ENCODE measurements at regions not wholly inside any gene's neighbourhood (a gene's known extent, or its start where the extent isn't known, plus 50 kb on each side); places are given as distances from the start of the nearest gene placed in this dataset.

DNA sequence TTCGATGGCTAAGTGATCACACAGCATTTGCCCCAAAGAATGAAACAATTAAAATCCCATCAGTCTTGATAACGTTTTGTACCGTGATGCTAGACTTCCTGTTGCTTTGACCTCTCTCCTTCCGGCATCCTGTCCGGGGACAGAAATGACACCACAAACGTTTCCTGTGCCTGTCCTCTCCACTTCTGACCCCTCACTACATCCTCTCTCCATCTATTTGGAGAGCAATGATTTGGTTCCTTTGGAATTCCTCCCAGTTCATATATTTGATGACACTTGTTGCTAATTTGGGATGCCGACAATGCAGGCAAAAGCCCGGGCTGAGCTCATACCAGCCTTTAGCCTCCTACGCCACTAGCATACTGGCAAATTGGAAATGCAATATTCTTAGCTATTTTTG is 151.2 kb upstream of the CCDC68 start:
- DNase-seq, result no peak
- Mint-ChIP-seq H3K4me1 (no peaks in the 10 kb centered on the region), H3K4me3 (no peak overlapping the region), H3K9me3 (no peaks in the 10 kb centered on the region), H3K27me3 (no peaks in the 10 kb centered on the region), H3K27ac (no peak overlapping the region), H3K36me3 (ENCODE audit: low read depth) (no peaks in the 10 kb centered on the region)
- ATAC-seq, result no peak

- no peaks in the 10 kb centered on the region for H3K27me3 Mint-ChIP-seq
- H3K27ac Mint-ChIP-seq, result no peak overlapping the region
- DNase-seq, result no peak
- H3K4me3 Mint-ChIP-seq, result no peak overlapping the region
- no peaks in the 10 kb centered on the region for H3K9me3 Mint-ChIP-seq
- no peaks in the 10 kb centered on the region for H3K36me3 Mint-ChIP-seq (ENCODE audit: low read depth)
- ATAC-seq, result no peak
- H3K4me1 Mint-ChIP-seq, result no peaks in the 10 kb centered on the region
These were observed 150.7 kb upstream of the CCDC68 start for GRCh38 chr18:55109818-55110414.

- Mint-ChIP-seq H3K27me3 (no peaks in the 10 kb centered on the region), H3K4me3 (no peak overlapping the region), H3K27ac (no peak overlapping the region), H3K4me1 (no peaks in the 10 kb centered on the region), H3K36me3 (ENCODE audit: low read depth) (peaks cover 2% of the 10 kb centered on the region), H3K9me3 (peaks cover 6% of the 10 kb centered on the region)
- DNase-seq (no peak), ATAC-seq (no peak)
These were observed 147.6 kb upstream of the CCDC68 start for GRCh38 chr18:55106906-55107305.

- ATAC-seq (no peak), DNase-seq (no peak)
- no peaks in the 10 kb centered on the region for H3K27me3 Mint-ChIP-seq
- H3K4me3 Mint-ChIP-seq, result no peak overlapping the region
- H3K27ac Mint-ChIP-seq, result no peak overlapping the region
- peaks cover 6% of the 10 kb centered on the region for H3K9me3 Mint-ChIP-seq
- H3K36me3 Mint-ChIP-seq (ENCODE audit: low read depth), result peaks cover 2% of the 10 kb centered on the region
- no peaks in the 10 kb centered on the region for H3K4me1 Mint-ChIP-seq
These were observed 147.2 kb upstream of the CCDC68 start for GRCh38 chr18:55106466-55106865.

GRCh38 chr18:55105873-55106272 is 146.6 kb upstream of the CCDC68 start:
- DNase-seq, result no peak
- peaks cover 6% of the 10 kb centered on the region for H3K9me3 Mint-ChIP-seq
- H3K36me3 Mint-ChIP-seq (ENCODE audit: low read depth), result peaks cover 2% of the 10 kb centered on the region
- ATAC-seq, result no peak
- H3K4me3 Mint-ChIP-seq, result no peak overlapping the region
- no peaks in the 10 kb centered on the region for H3K27me3 Mint-ChIP-seq
- no peaks in the 10 kb centered on the region for H3K4me1 Mint-ChIP-seq
- H3K27ac Mint-ChIP-seq, result no peak overlapping the region

DNA sequence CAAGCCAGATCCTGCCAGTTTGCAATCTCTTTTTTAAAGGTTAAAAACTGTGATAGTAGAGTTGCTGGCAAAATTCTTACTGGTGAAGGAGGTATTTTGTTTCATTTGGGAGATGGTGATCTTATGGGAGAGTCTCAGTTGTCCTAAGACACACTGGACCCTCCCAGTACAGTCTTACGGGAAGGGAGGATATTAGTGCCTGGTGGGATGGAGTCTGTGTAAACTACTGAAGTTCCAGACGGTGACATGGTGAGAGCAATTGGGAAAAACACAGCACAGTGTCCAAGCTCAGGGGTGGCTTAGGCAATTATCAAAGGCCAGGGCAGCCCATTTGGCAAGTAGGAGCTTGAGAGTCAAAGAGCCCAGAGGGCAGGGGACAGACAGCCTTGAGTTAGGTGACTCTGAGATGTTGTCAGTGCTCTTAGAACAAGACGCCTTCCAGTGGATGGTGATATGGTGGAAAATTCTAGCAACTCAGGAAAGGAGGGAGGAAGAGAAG is 143.7 kb upstream of the CCDC68 start:
- ATAC-seq (no peak), DNase-seq (no peak)
- Mint-ChIP-seq H3K27me3 (no peaks in the 10 kb centered on the region), H3K4me1 (no peaks in the 10 kb centered on the region), H3K27ac (no peak overlapping the region), H3K36me3 (ENCODE audit: low read depth) (peaks cover 2% of the 10 kb centered on the region), H3K4me3 (no peak overlapping the region), H3K9me3 (peaks cover 6% of the 10 kb centered on the region)

DNA sequence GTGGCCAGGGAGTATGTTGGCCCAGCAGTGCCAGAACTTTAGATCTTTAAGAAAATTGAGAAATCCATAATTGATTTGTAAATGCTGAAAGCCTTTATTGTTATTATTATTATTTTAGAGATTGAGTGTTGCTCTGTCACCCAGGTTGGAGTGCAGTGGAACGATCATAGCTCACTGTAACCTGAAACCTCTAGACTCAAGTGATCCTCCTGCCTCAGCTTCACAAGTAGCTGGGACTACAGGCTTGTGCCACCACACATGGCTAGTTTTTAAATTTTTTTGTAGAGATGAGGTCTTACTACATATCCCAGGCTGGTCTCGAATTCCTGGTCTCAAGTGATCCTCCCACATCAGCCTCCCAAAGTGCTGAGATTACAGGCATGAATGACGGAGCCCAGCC is 143.2 kb upstream of the CCDC68 start:
- peaks cover 6% of the 10 kb centered on the region for H3K9me3 Mint-ChIP-seq
- H3K27me3 Mint-ChIP-seq, result no peaks in the 10 kb centered on the region
- no peak for DNase-seq
- H3K4me1 Mint-ChIP-seq, result no peaks in the 10 kb centered on the region
- H3K4me3 Mint-ChIP-seq, result no peak overlapping the region
- no peak overlapping the region for H3K27ac Mint-ChIP-seq
- no peak for ATAC-seq
- H3K36me3 Mint-ChIP-seq (ENCODE audit: low read depth), result peaks cover 2% of the 10 kb centered on the region

DNA sequence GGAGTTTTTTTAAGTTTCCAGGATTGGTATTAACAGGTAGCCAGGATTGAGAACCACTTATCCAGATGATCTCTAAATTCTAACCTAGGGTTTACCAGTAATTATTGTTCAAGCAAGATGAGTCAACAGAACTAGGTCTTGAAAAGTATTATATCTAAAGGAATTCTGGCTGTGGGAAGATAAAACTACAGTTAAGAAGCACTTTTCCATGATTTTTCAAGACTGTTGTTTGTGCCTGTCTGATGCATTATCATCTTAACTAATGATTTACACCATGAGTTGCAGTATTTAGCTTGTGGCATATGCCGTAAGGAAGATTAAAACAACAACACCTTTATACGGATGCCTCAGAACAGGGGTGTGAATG is 142.2 kb upstream of the CCDC68 start:
- Mint-ChIP-seq H3K27ac (no peak overlapping the region), H3K9me3 (peaks cover 6% of the 10 kb centered on the region), H3K4me3 (no peak overlapping the region), H3K36me3 (ENCODE audit: low read depth) (peaks cover 2% of the 10 kb centered on the region), H3K27me3 (no peaks in the 10 kb centered on the region), H3K4me1 (no peaks in the 10 kb centered on the region)
- no peak for ATAC-seq
- DNase-seq, result no peak

DNA sequence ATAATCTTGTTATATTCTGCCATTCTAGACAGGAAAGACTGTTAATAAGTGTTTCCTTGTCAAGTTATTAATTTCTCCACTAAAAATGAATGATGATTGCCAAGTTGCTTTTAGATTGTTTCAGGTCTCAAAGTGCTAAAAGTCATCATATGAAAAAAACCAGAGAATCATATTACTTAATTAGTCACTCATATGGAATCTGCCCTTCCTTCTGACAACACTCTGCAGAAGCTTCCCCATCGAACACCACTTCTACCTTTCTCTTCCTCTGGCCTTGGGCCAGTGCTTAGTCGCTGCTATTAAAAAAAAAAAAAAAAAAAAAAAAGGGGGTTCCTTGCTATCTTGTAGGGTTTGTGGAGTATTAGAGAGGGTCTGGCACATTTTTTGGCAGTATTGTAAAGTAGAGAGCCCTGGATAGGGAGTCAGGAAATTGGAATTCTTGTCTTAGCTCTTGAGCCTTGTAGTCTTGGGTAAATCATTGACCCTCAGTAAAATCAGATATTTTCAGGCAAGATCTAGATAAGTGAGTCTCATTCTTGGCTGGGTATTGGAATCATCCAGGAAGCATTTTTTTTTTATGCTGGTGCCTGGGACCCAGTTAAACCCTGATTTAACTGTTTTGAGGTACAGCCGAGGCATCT is 141.7 kb upstream of the CCDC68 start:
- Mint-ChIP-seq H3K27ac (no peak overlapping the region), H3K9me3 (peaks cover 6% of the 10 kb centered on the region), H3K27me3 (no peaks in the 10 kb centered on the region), H3K4me1 (no peaks in the 10 kb centered on the region), H3K36me3 (ENCODE audit: low read depth) (peaks cover 2% of the 10 kb centered on the region), H3K4me3 (no peak overlapping the region)
- DNase-seq (no peak), ATAC-seq (no peak)

GRCh38 chr18:55097456-55098170 is 138.4 kb upstream of the CCDC68 start:
- Mint-ChIP-seq H3K36me3 (ENCODE audit: low read depth) (no peaks in the 10 kb centered on the region), H3K9me3 (no peaks in the 10 kb centered on the region), H3K4me3 (no peak overlapping the region), H3K27me3 (no peaks in the 10 kb centered on the region), H3K27ac (no peak overlapping the region), H3K4me1 (no peaks in the 10 kb centered on the region)
- DNase-seq, result no peak
- ATAC-seq, result no peak

DNA sequence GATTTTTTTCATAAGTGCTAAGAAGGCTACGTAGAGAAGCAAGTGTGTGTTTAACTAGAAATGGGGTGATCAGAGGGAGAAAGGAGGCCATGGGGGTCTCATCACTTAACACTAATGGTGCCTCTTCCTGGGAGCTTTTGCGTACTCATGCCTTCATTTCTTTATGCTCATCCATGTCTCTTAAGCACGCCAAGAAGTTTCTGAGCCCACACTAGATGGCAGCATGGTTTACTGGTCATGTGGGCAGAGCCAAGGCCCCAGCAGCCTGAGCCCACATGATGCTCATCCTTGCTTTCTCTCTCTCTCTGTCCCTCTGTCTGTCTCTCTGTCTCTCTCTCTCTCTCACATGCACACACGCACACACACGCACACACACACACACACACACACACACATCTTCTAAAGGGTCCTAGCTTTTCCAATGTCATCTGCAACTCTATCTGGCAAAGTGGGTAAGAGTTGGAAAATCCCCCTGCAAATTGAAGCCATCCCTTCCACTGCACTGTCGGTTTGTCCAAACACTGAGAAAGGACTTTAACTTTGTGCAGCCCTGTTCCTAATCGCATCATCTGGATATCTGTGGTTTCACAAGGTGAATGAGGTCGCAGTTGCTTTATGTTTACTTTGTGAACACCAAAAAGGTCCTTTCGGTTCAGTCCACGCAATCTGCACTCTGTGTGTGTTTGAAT is 137.1 kb upstream of the CCDC68 start:
- no peak overlapping the region for H3K4me3 Mint-ChIP-seq

DNA sequence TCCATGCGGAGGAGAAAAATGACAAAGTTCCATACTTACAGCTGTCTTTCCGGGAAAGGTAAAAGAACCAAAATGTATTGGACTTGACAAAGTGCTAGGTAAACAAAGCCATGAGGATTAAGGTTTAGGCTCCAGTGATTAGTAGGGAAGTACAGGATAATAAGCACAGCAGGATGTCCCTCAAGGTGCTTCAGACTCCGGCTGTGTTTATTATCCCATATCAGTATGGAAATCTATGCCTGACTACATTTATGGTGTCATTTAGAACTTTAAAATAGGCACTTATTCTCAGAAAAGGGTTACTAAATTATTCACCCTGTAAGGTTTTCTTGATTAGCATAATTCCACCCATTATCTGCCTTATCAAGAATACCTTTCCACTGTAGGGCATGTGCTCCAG is 136.3 kb upstream of the CCDC68 start:
- Mint-ChIP-seq H3K36me3 (ENCODE audit: low read depth) (no peaks in the 10 kb centered on the region), H3K27ac (no peak overlapping the region)
- ATAC-seq, result no peak

More for the DNA sequence above, 137.1 kb upstream of the CCDC68 start:
- H3K27me3 Mint-ChIP-seq, result no peaks in the 10 kb centered on the region
- no peaks in the 10 kb centered on the region for H3K36me3 Mint-ChIP-seq (ENCODE audit: low read depth)
- ATAC-seq (no peak), DNase-seq (no peak)
- no peaks in the 10 kb centered on the region for H3K4me1 Mint-ChIP-seq
- H3K27ac Mint-ChIP-seq, result no peak overlapping the region
- H3K9me3 Mint-ChIP-seq, result no peaks in the 10 kb centered on the region

DNA sequence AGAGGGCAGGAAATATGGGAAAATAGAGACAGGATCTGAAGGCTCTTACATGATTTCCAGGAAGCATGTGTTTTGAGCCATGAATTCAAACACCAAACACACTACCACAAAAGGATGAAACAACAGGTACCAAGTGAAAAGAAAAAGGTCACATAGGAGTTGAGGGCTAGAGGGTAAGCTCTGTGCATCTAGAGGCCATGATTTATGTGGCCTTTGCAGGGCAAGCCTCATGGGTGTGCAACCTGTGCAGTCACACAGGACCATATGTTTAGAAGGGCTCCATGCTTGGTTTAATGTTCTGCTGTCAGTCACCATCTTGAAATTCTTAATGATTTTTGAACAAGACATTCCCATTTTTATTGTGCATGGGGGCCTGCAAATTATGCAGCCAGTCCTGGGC is 134.5 kb upstream of the CCDC68 start:
- ATAC-seq (no peak), DNase-seq (no peak)
- no peak overlapping the region for H3K4me3 Mint-ChIP-seq
- H3K9me3 Mint-ChIP-seq, result no peaks in the 10 kb centered on the region
- no peaks in the 10 kb centered on the region for H3K4me1 Mint-ChIP-seq
- H3K27ac Mint-ChIP-seq, result no peak overlapping the region
- no peaks in the 10 kb centered on the region for H3K36me3 Mint-ChIP-seq (ENCODE audit: low read depth)
- no peaks in the 10 kb centered on the region for H3K27me3 Mint-ChIP-seq

More for the DNA sequence above, 136.3 kb upstream of the CCDC68 start:
- no peak for DNase-seq
- Mint-ChIP-seq H3K27me3 (no peaks in the 10 kb centered on the region), H3K4me1 (no peaks in the 10 kb centered on the region), H3K9me3 (no peaks in the 10 kb centered on the region), H3K4me3 (no peak overlapping the region)

DNA sequence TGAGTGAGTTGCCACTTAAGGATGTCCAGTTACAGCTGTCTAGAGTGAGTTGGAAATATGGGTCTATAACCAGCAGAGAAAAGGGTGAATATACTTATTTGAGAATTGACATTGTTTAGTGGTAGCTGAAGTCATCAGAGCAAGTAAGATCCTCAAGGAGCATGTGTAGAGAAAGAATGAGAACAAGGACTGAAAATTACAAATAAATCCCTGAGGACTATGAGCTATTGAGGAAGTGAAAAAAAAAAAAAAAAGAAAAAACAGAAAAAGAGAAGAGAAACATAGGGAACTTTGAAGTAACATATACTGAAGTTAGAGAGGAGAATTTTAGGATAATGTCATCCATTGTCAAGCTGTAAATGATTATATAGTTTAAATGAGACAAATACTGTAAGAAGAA is 134.0 kb upstream of the CCDC68 start:
- Mint-ChIP-seq H3K27ac (no peak overlapping the region), H3K27me3 (no peaks in the 10 kb centered on the region), H3K4me1 (no peaks in the 10 kb centered on the region), H3K4me3 (no peak overlapping the region), H3K36me3 (ENCODE audit: low read depth) (no peaks in the 10 kb centered on the region), H3K9me3 (no peaks in the 10 kb centered on the region)
- no peak for ATAC-seq
- DNase-seq, result no peak

- Mint-ChIP-seq H3K36me3 (ENCODE audit: low read depth) (no peaks in the 10 kb centered on the region), H3K27me3 (no peaks in the 10 kb centered on the region), H3K9me3 (no peaks in the 10 kb centered on the region), H3K4me3 (no peak overlapping the region), H3K27ac (no peak overlapping the region), H3K4me1 (no peaks in the 10 kb centered on the region)
- ATAC-seq, result no peak
- DNase-seq, result no peak
These were observed 132.9 kb upstream of the CCDC68 start for GRCh38 chr18:55092166-55092565.

Data from activated naive CD8-positive, alpha-beta T cell treated with anti-CD3 and anti-CD28 coated beads, Interleukin-2, amount 50 U/mL, for 24 hours (primary cell).